PC-3 (cell line): ENCODE measurements at regions not wholly inside any gene's neighbourhood (a gene's known extent, or its start where the extent isn't known, plus 50 kb on each side); places are given as distances from the start of the nearest gene placed in this dataset.

Experiments
- ATAC-seq: fragments of 200-7000 bp; cut with Tn5 transposase; 2 replicates; pipeline ENCODE4 v1.9.1; 2020; ENCODE audit warnings: mild to moderate bottlenecking, moderate library complexity
- BruUV-seq: library from RNA; stranded (reverse); fragments of 400-500 nt; replicated peaks from 2 replicates; lab custom pipeline; 2021; lab: Mats Ljungman, UMichigan
- CTCF ChIA-PET: fragments of 300-600 bp; sonication (Branson Sonifier 250); formaldehyde crosslinking; loops from one replicate; lab custom pipeline; 2022; ENCODE audit warnings: antibody characterized with exemption; lab: Charles Lee
- POLR2A ChIA-PET: fragments of 300-600 bp; sonication (Branson Sonifier 250); formaldehyde crosslinking; loops from one replicate; lab custom pipeline; 2022; ENCODE audit warnings: antibody characterized with exemption; ENCODE audit not compliant: unreplicated experiment; lab: Charles Lee
- DNase-seq: peaks from one replicate; pipeline ENCODE4 v3.0.0-alpha.2; 2015
- H2AFZ ChIP-seq: fragments of 300-600 bp; sonication (generic); 2 replicates; pipeline ENCODE4 v1.6.0; 2016; ENCODE audit warnings: antibody characterized with exemption, low read length
- H3F3A ChIP-seq: fragments of 300-600 bp; sonication (generic); one replicate; pipeline ENCODE4 v1.6.0; 2017; ENCODE audit warnings: antibody characterized with exemption, low read length, control low read depth, mild to moderate bottlenecking; ENCODE audit not compliant: unreplicated experiment
- H3K27ac ChIP-seq: fragments of 300-600 bp; sonication (generic); 2 replicates; pipeline ENCODE4 v1.5.1; 2016; ENCODE audit warnings: mild to moderate bottlenecking, low read length
- H3K27me3 ChIP-seq: fragments of 300-600 bp; sonication (generic); 2 replicates; pipeline ENCODE4 v1.6.1; 2016; ENCODE audit warnings: low read length, mixed read lengths
- H3K36me3 ChIP-seq: fragments of 300-600 bp; sonication (generic); 2 replicates; pipeline ENCODE4 v1.6.1; 2016; ENCODE audit warnings: low read depth, mixed run types, low read length, mixed read lengths
- H3K4me1 ChIP-seq: fragments of 300-600 bp; sonication (generic); 2 replicates; pipeline ENCODE4 v1.5.1; 2016; ENCODE audit warnings: low read length; ENCODE audit not compliant: insufficient read depth
- H3K4me2 ChIP-seq: fragments of 300-600 bp; sonication (generic); 2 replicates; pipeline ENCODE4 v1.6.0; 2016; ENCODE audit warnings: low read length
- H3K4me3 ChIP-seq: fragments of 300-600 bp; sonication (generic); 2 replicates; pipeline ENCODE4 v1.5.1; 2016; ENCODE audit warnings: mild to moderate bottlenecking, low read length, mixed read lengths
- H3K79me2 ChIP-seq: fragments of 300-600 bp; sonication (generic); 2 replicates; pipeline ENCODE4 v1.6.1; 2017; ENCODE audit warnings: low read length, mixed read lengths
- H3K9ac ChIP-seq: fragments of 300-600 bp; sonication (generic); 2 replicates; pipeline ENCODE4 v1.6.0; 2016; ENCODE audit warnings: mild to moderate bottlenecking, low read length
- H3K9me2 ChIP-seq: fragments of 300-600 bp; sonication (generic); replicated peaks from 2 replicates; pipeline ENCODE4 v1.6.1; 2016; ENCODE audit warnings: mixed run types, low read length, mixed read lengths
- H3K9me3 ChIP-seq: fragments of 300-600 bp; sonication (generic); 2 replicates; pipeline ENCODE4 v1.6.1; 2016; ENCODE audit warnings: low read length, mixed read lengths
- H4K20me1 ChIP-seq: fragments of 300-600 bp; sonication (generic); 2 replicates; pipeline ENCODE4 v1.6.1; 2016; ENCODE audit warnings: low read length, mixed read lengths
- EZH2 ChIP-seq: fragments of 300-600 bp; sonication (generic); IDR thresholded peaks from one replicate; pipeline ENCODE4 v1.6.1; 2017; ENCODE audit warnings: antibody characterized with exemption, mild to moderate bottlenecking, low read length; ENCODE audit not compliant: unreplicated experiment
- EZH2phosphoT487 ChIP-seq: fragments of 300-600 bp; sonication (generic); IDR thresholded peaks from 2 replicates; pipeline ENCODE4 v1.6.1; 2018; ENCODE audit warnings: mild to moderate bottlenecking, antibody characterized with exemption, low read length, borderline replicate concordance
- intact Hi-C: fragments of 100-400 bp; cut with micrococcal nuclease; formaldehyde crosslinking; loops from 2 replicates; pipeline ENCODE4 v1.9.0; 2023
- TF ChIP-seq, protein P1 (sequence below): fragments of 300-600 bp; sonication (generic); conservative IDR thresholded peaks from 2 replicates; pipeline ENCODE4 v1.5.1; 2017; ENCODE audit warnings: antibody characterized with exemption, low read depth, mild to moderate bottlenecking, low read length

DNA sequence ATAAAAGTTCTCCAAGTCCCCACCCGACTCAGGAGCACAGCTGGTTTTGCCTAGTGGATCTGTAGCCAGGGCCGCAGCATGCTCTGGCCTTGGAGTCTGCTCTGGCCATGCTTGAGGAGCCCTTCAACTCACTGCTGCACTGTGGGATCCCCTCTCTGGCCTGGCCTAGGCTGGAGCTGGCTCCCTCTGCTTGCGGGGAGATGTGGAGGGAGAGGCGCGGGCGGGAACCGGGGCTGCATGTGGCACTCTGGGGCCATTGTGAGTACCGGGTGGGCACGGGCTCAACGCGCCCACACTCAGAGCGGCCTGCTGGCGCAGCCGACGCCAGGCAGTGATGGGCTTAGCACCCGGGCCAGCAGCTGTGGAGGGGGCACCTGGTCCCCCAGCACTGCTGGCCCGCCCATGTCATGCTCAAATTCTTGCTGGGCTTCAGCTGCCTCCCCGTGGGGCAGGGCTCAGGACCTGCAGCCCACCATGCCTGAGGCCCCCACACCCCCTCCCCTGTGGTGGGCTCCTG lies 57.0 kb upstream of the ATP12A start:
- Histone ChIP-seq H3K4me3 (no peak overlapping the region), H3K27me3 (no peaks in the 10 kb centered on the region), H3F3A (no peaks in the 10 kb centered on the region), H2AFZ (no peak overlapping the region), H3K79me2 (no peaks in the 10 kb centered on the region), H3K4me1 (no peaks in the 10 kb centered on the region), H3K4me2 (no peak overlapping the region), H3K9ac (no peak overlapping the region), H3K9me3 (no peaks in the 10 kb centered on the region), H3K27ac (no peak overlapping the region), H4K20me1 (no peaks in the 10 kb centered on the region), H3K36me3 (no peaks in the 10 kb centered on the region), H3K9me2 (no peaks in the 10 kb centered on the region)
- DNase-seq (no peak), ATAC-seq (no peak)
- CTCF ChIA-PET: no interaction called here
- POLR2A ChIA-PET: no interaction called here
- TF ChIP-seq EZH2 (no peak), EZH2phosphoT487 (no peak)
- TF ChIP-seq, protein P1, sequence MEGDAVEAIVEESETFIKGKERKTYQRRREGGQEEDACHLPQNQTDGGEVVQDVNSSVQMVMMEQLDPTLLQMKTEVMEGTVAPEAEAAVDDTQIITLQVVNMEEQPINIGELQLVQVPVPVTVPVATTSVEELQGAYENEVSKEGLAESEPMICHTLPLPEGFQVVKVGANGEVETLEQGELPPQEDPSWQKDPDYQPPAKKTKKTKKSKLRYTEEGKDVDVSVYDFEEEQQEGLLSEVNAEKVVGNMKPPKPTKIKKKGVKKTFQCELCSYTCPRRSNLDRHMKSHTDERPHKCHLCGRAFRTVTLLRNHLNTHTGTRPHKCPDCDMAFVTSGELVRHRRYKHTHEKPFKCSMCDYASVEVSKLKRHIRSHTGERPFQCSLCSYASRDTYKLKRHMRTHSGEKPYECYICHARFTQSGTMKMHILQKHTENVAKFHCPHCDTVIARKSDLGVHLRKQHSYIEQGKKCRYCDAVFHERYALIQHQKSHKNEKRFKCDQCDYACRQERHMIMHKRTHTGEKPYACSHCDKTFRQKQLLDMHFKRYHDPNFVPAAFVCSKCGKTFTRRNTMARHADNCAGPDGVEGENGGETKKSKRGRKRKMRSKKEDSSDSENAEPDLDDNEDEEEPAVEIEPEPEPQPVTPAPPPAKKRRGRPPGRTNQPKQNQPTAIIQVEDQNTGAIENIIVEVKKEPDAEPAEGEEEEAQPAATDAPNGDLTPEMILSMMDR: no peak
- no TSS peak for BruUV-seq
- intact Hi-C loops: no loop called here

DNA sequence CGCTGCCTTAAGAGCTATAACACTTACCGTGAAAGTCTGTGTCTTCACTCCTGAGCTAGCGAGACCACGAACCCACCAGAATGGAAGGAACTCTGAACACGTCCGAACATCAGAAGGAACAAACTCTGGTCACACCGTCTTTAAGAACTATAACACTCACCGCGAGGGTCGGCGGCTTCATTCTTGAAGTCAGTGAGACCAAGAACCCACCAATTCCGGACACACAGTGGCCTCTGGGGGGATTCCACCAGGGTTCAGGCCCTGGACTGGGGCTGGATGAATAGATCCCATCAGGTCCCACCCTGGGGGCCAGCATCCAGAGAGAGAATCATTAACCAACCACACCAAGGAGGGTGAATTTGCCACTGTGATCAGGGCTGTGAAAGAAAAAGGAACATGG lies 55.8 kb upstream of the ATP12A start:
- no peaks in the 10 kb centered on the region for H3K36me3 ChIP-seq
- no TSS peak for BruUV-seq
- H3F3A ChIP-seq: no peaks in the 10 kb centered on the region
- H3K9me3 ChIP-seq: no peaks in the 10 kb centered on the region
- no peak overlapping the region for H2AFZ ChIP-seq
- no peak for ATAC-seq
- H3K9me2 ChIP-seq: no peaks in the 10 kb centered on the region
- intact Hi-C loops: no loop called here
- CTCF ChIA-PET: no interaction called here
- H3K27me3 ChIP-seq: no peaks in the 10 kb centered on the region
- TF ChIP-seq EZH2phosphoT487 (no peak), EZH2 (no peak)
- TF ChIP-seq, protein P1: no peak
- DNase-seq: no peak
- H3K4me3 ChIP-seq: no peak overlapping the region
- H3K27ac ChIP-seq: no peak overlapping the region
- no peak overlapping the region for H3K9ac ChIP-seq
- H3K4me1 ChIP-seq: no peaks in the 10 kb centered on the region
- POLR2A ChIA-PET: no interaction called here
- no peak overlapping the region for H3K4me2 ChIP-seq
- no peaks in the 10 kb centered on the region for H4K20me1 ChIP-seq
- no peaks in the 10 kb centered on the region for H3K79me2 ChIP-seq

DNA sequence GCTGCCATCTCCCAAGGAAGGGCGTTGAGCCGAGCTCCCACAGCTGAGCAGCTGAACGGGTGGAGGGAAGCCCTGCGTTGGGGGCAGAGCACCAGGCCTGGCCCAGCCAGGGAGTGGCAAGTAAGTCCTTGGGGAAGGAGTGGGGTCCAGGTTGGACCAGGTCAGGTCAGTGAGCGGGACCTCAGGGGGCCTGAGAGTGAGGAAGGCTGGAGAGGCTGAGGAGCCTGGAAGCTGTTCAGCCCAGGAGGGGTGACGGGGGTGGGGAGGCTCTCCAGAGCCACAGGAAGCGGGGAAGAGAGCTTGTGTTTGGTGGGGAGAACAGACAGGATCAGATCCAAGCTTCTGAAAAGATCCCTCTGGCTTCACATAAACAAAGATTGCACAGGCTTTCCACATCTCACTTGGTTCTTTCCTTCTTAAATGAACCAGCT lies 55.4 kb upstream of the ATP12A start:
- H4K20me1 ChIP-seq: no peaks in the 10 kb centered on the region
- no peaks in the 10 kb centered on the region for H3K4me1 ChIP-seq
- H3K27me3 ChIP-seq: no peaks in the 10 kb centered on the region
- TF ChIP-seq, protein P1: no peak
- TF ChIP-seq EZH2phosphoT487 (no peak), EZH2 (no peak)
- DNase-seq (no peak), ATAC-seq (no peak)
- no peaks in the 10 kb centered on the region for H3F3A ChIP-seq
- H3K79me2 ChIP-seq: no peaks in the 10 kb centered on the region
- no peak overlapping the region for H3K4me3 ChIP-seq
- ChIA-PET CTCF (no interaction called here), POLR2A (no interaction called here)
- H3K27ac ChIP-seq: no peak overlapping the region
- no peaks in the 10 kb centered on the region for H3K9me3 ChIP-seq
- intact Hi-C loops: loop anchor here (5.0 kb wide), 1 partner anchor 47 kb away; no protein-coding TSS in a partner anchor
- no peaks in the 10 kb centered on the region for H3K9me2 ChIP-seq
- no peak overlapping the region for H3K4me2 ChIP-seq
- H3K9ac ChIP-seq: no peak overlapping the region
- no peak overlapping the region for H2AFZ ChIP-seq
- no peaks in the 10 kb centered on the region for H3K36me3 ChIP-seq
- BruUV-seq: no TSS peak
